Activated CD8-positive, alpha-beta T cell treated with anti-CD3 and anti-CD28 coated beads for 36 hours (primary cell): ENCODE measurements at regions not wholly inside any gene's neighbourhood (a gene's known extent, or its start where the extent isn't known, plus 50 kb on each side); places are given as distances from the start of the nearest gene placed in this dataset.

Experiments used
- ATAC-seq: fragments of 200-7000 bp; cut with Tn5 transposase; one replicate; pipeline ENCODE4 v1.10.0; 2021; ENCODE audit warnings: mild to moderate bottlenecking, moderate library complexity
- CTCF ChIA-PET: fragments of 350-600 bp; sonication (Branson Sonifier 250); formaldehyde crosslinking; loops from one replicate; lab custom pipeline; 2021; ENCODE audit warnings: antibody characterized with exemption; lab: Charles Lee
- POLR2A ChIA-PET: fragments of 350-600 bp; sonication (Branson Sonifier 250); formaldehyde crosslinking; loops from one replicate; lab custom pipeline; 2021; ENCODE audit warnings: antibody characterized with exemption; lab: Charles Lee
- DNase-seq: peaks from one replicate; pipeline ENCODE4 v3.0.0-alpha.2; 2020
- H3K27ac Mint-ChIP-seq: one replicate; pipeline ENCODE4 v1.8.0; 2021; ENCODE audit warnings: mild to moderate bottlenecking, mixed read lengths
- H3K27me3 Mint-ChIP-seq: one replicate; pipeline ENCODE4 v1.8.0; 2021; ENCODE audit warnings: mixed read lengths
- H3K36me3 Mint-ChIP-seq: one replicate; pipeline ENCODE4 v1.8.0; 2021; ENCODE audit warnings: low read depth, mixed read lengths
- H3K4me1 Mint-ChIP-seq: one replicate; pipeline ENCODE4 v1.8.0; 2021; ENCODE audit warnings: low read depth, mixed read lengths
- H3K4me3 Mint-ChIP-seq: one replicate; pipeline ENCODE4 v1.8.0; 2021; ENCODE audit warnings: mild to moderate bottlenecking, moderate library complexity, mixed read lengths
- H3K9me3 Mint-ChIP-seq: one replicate; pipeline ENCODE4 v1.8.0; 2021; ENCODE audit warnings: mixed read lengths
- CTCF ChIP-seq: fragments of 200-600 bp; IDR thresholded peaks from one replicate; pipeline ENCODE4 v1.8.0; 2022; ENCODE audit warnings: antibody characterized with exemption, mild to moderate bottlenecking
- intact Hi-C: fragments of 100-400 bp; cut with micrococcal nuclease; formaldehyde crosslinking; loops from one replicate; pipeline ENCODE4 v1.10.0; 2022

GRCh38 chr4:4755306-4755705 is 104.2 kb upstream of the MSX1 start:
- H3K4me3 Mint-ChIP-seq, result no peak overlapping the region
- H3K4me1 Mint-ChIP-seq, result no peaks in the 10 kb centered on the region
- DNase-seq (no peak), ATAC-seq (no peak)
- ChIA-PET CTCF (interaction anchor here (0.6 kb wide), 1 partner anchor 309 kb away, joined by 3 read pairs; no protein-coding TSS in a partner anchor), POLR2A (interaction anchor here (0.6 kb wide), 1 partner anchor 188 kb away, joined by 3 read pairs; no protein-coding TSS in a partner anchor)
- no peak overlapping the region for H3K27ac Mint-ChIP-seq
- no peaks in the 10 kb centered on the region for H3K9me3 Mint-ChIP-seq
- intact Hi-C loops, result no loop called here
- TF ChIP-seq CTCF, result no peak
- H3K27me3 Mint-ChIP-seq, result peaks cover 9% of the 10 kb centered on the region
- no peaks in the 10 kb centered on the region for H3K36me3 Mint-ChIP-seq

- DNase-seq, result no peak
- Mint-ChIP-seq H3K9me3 (no peaks in the 10 kb centered on the region), H3K27ac (no peak overlapping the region), H3K4me3 (no peak overlapping the region), H3K27me3 (peaks cover 9% of the 10 kb centered on the region), H3K4me1 (no peaks in the 10 kb centered on the region), H3K36me3 (no peaks in the 10 kb centered on the region)
- TF ChIP-seq CTCF, result no peak
- CTCF ChIA-PET, result interaction anchor here (0.6 kb wide), 1 partner anchor 309 kb away, joined by 3 read pairs; no protein-coding TSS in a partner anchor
- ATAC-seq, result no peak
- POLR2A ChIA-PET, result interaction anchor here (0.6 kb wide), 1 partner anchor 189 kb away, joined by 3 read pairs; no protein-coding TSS in a partner anchor
- intact Hi-C loops, result no loop called here
Observed at GRCh38 chr4:4754641-4755040, 104.8 kb upstream of the MSX1 start.

GRCh38 chr4:4753643-4754042 is 105.8 kb upstream of the MSX1 start:
- ChIA-PET CTCF (no interaction called here), POLR2A (no interaction called here)
- no peaks in the 10 kb centered on the region for H3K4me1 Mint-ChIP-seq
- DNase-seq, result no peak
- no peaks in the 10 kb centered on the region for H3K36me3 Mint-ChIP-seq
- intact Hi-C loops, result no loop called here
- no peak for ATAC-seq
- no peak for TF ChIP-seq CTCF
- no peak overlapping the region for H3K27ac Mint-ChIP-seq
- H3K4me3 Mint-ChIP-seq, result no peak overlapping the region
- H3K9me3 Mint-ChIP-seq, result no peaks in the 10 kb centered on the region
- H3K27me3 Mint-ChIP-seq, result peaks cover 9% of the 10 kb centered on the region

- Mint-ChIP-seq H3K36me3 (no peaks in the 10 kb centered on the region), H3K4me1 (no peaks in the 10 kb centered on the region), H3K4me3 (no peak overlapping the region), H3K27ac (no peak overlapping the region), H3K9me3 (no peaks in the 10 kb centered on the region), H3K27me3 (peaks cover 9% of the 10 kb centered on the region)
- TF ChIP-seq CTCF, result no peak
- intact Hi-C loops, result no loop called here
- ChIA-PET POLR2A (no interaction called here), CTCF (no interaction called here)
- DNase-seq (no peak), ATAC-seq (no peak)
Observed at GRCh38 chr4:4752576-4753401, 106.7 kb upstream of the MSX1 start.

GRCh38 chr4:4752025-4752424 is 107.4 kb upstream of the MSX1 start:
- no peak overlapping the region for H3K4me3 Mint-ChIP-seq
- CTCF ChIA-PET, result no interaction called here
- H3K27me3 Mint-ChIP-seq, result peaks cover 9% of the 10 kb centered on the region
- no peak overlapping the region for H3K27ac Mint-ChIP-seq
- no peaks in the 10 kb centered on the region for H3K36me3 Mint-ChIP-seq
- DNase-seq (no peak), ATAC-seq (no peak)
- intact Hi-C loops, result no loop called here
- peaks cover 3% of the 10 kb centered on the region for H3K9me3 Mint-ChIP-seq
- POLR2A ChIA-PET, result no interaction called here
- no peak for TF ChIP-seq CTCF
- no peaks in the 10 kb centered on the region for H3K4me1 Mint-ChIP-seq
